Spinal cord (tissue), 9 donors: ENCODE measurements at regions not wholly inside any gene's neighbourhood (a gene's known extent, or its start where the extent isn't known, plus 50 kb on each side); places are given as distances from the start of the nearest gene placed in this dataset.

Experiments
- DNase-seq, 6 donors: peaks; one replicate each; pipeline versions ENCODE4 v3.0.0 to v3.0.0-alpha.2; 2013 to 2015; ENCODE audit warnings: low spot score in 6 of 6, low read depth in 4 of 6
- H3K27ac ChIP-seq: one replicate; pipeline ENCODE4 v1.5.1; 2013; ENCODE audit warnings: low read depth, low read length, control low read depth
- H3K27me3 ChIP-seq: one replicate; pipeline ENCODE4 v1.6.1; 2013; ENCODE audit warnings: low read length; ENCODE audit not compliant: control insufficient read depth, insufficient read depth
- H3K36me3 ChIP-seq: one replicate; pipeline ENCODE4 v1.6.1; 2013; ENCODE audit warnings: low read length; ENCODE audit not compliant: control insufficient read depth, insufficient read depth
- H3K4me1 ChIP-seq: one replicate; pipeline ENCODE4 v1.6.1; 2013; ENCODE audit warnings: low read length; ENCODE audit not compliant: control insufficient read depth, insufficient read depth
- H3K4me3 ChIP-seq: one replicate; pipeline ENCODE4 v1.5.1; 2013; ENCODE audit warnings: low read depth, low read length, control low read depth
- H3K9me3 ChIP-seq: one replicate; pipeline ENCODE4 v1.6.1; 2013; ENCODE audit warnings: low read length; ENCODE audit not compliant: control insufficient read depth, insufficient read depth
- whole genome bisulfite sequencing: methylation state at CpG from one replicate; pipeline ENCODE4 v1.1.5; 2013; ENCODE audit warnings: missing lambda C conversion rate; ENCODE audit not compliant: insufficient coverage; 5-methylcytosine and 5-hydroxymethylcytosine counted together
- donor health status: healthy.

GRCh38 chr15:31265871-31266711 lies 60.5 kb upstream of the KLF13 start:
- Histone ChIP-seq H3K9me3 (no peaks in the 10 kb centered on the region), H3K27ac (no peak overlapping the region), H3K4me3 (no peak overlapping the region), H3K36me3 (no peaks in the 10 kb centered on the region), H3K27me3 (no peaks in the 10 kb centered on the region), H3K4me1 (peaks cover 41% of the 10 kb centered on the region)
- WGBS, result 65% methylated on average over 11 of the region's 22 CpGs
- peak in 1 of 6 donors; percentile 20 for DNase-seq

GRCh38 chr15:31266712-31267111 lies 59.9 kb upstream of the KLF13 start:
- DNase-seq, result no peak
- Histone ChIP-seq H3K4me1 (peaks cover 44% of the 10 kb centered on the region), H3K27ac (no peak overlapping the region)

GRCh38 chr15:31267161-31268107 lies 59.2 kb upstream of the KLF13 start:
- no peak overlapping the region for H3K27ac ChIP-seq
- peaks cover 50% of the 10 kb centered on the region for H3K4me1 ChIP-seq
- no peaks in the 10 kb centered on the region for H3K9me3 ChIP-seq
- WGBS, result 87% methylated on average over 19 of the region's 20 CpGs
- DNase-seq, result no peak
- no peaks in the 10 kb centered on the region for H3K27me3 ChIP-seq
- no peak overlapping the region for H3K4me3 ChIP-seq
- H3K36me3 ChIP-seq, result no peaks in the 10 kb centered on the region

More at GRCh38 chr15:31266712-31267111, 59.9 kb upstream of the KLF13 start:
- Histone ChIP-seq H3K36me3 (no peaks in the 10 kb centered on the region), H3K4me3 (no peak overlapping the region), H3K9me3 (no peaks in the 10 kb centered on the region), H3K27me3 (no peaks in the 10 kb centered on the region)
- 75% methylated on average over 10 of the region's 13 CpGs for WGBS

- H3K4me1 ChIP-seq, result peaks cover 56% of the 10 kb centered on the region
- H3K4me3 ChIP-seq, result no peak overlapping the region
- H3K27me3 ChIP-seq, result no peaks in the 10 kb centered on the region
- 92% methylated on average over 1 of the region's 2 CpGs for WGBS
- DNase-seq, result no peak
- no peaks in the 10 kb centered on the region for H3K9me3 ChIP-seq
- H3K27ac ChIP-seq, result no peak overlapping the region
- no peaks in the 10 kb centered on the region for H3K36me3 ChIP-seq
Measured at GRCh38 chr15:31268108-31268501, 58.5 kb upstream of the KLF13 start.

- Histone ChIP-seq H3K36me3 (no peaks in the 10 kb centered on the region), H3K27me3 (no peaks in the 10 kb centered on the region), H3K4me3 (no peak overlapping the region), H3K27ac (no peak overlapping the region), H3K4me1 (peaks cover 54% of the 10 kb centered on the region), H3K9me3 (no peaks in the 10 kb centered on the region)
- DNase-seq, result no peak
- WGBS, result 82% methylated on average over 11 of the region's 11 CpGs
Measured at GRCh38 chr15:31268911-31269784, 57.5 kb upstream of the KLF13 start.

- Histone ChIP-seq H3K9me3 (no peaks in the 10 kb centered on the region), H3K4me1 (peaks cover 54% of the 10 kb centered on the region), H3K27me3 (no peaks in the 10 kb centered on the region), H3K4me3 (no peak overlapping the region), H3K36me3 (no peaks in the 10 kb centered on the region), H3K27ac (no peak overlapping the region)
- no peak for DNase-seq
- WGBS, result 91% methylated on average over 4 of the region's 5 CpGs
Measured at GRCh38 chr15:31269816-31270575, 56.6 kb upstream of the KLF13 start.

GRCh38 chr15:31270767-31271166 lies 55.9 kb upstream of the KLF13 start:
- 92% methylated on average over 1 of the region's 2 CpGs for WGBS
- DNase-seq, result peak in 1 of 6 donors; percentile 78
- Histone ChIP-seq H3K4me3 (no peak overlapping the region), H3K27me3 (no peaks in the 10 kb centered on the region), H3K36me3 (no peaks in the 10 kb centered on the region), H3K4me1 (peaks cover 54% of the 10 kb centered on the region), H3K27ac (no peak overlapping the region), H3K9me3 (no peaks in the 10 kb centered on the region)

GRCh38 chr15:31271224-31271635 lies 55.4 kb upstream of the KLF13 start:
- Histone ChIP-seq H3K9me3 (no peaks in the 10 kb centered on the region), H3K4me1 (peaks cover 51% of the 10 kb centered on the region), H3K4me3 (no peak overlapping the region), H3K36me3 (no peaks in the 10 kb centered on the region), H3K27me3 (no peaks in the 10 kb centered on the region), H3K27ac (no peak overlapping the region)
- 95% methylated on average over 9 of the region's 10 CpGs for WGBS
- no peak for DNase-seq
